Activated T-cell treated with anti-CD3 and anti-CD28 coated beads for 4 hours (primary cell): ENCODE measurements at regions not wholly inside any gene's neighbourhood (a gene's known extent, or its start where the extent isn't known, plus 50 kb on each side); places are given as distances from the start of the nearest gene placed in this dataset.

ENCODE experiments used
- DNase-seq: peaks from one replicate; pipeline ENCODE4 v3.0.0-alpha.2; 2020

GRCh38 chr9:135255841-135256580, 168.5 kb downstream of the OLFM1 start:
- no peak for DNase-seq

- no peak for DNase-seq
These were observed 169.3 kb downstream of the OLFM1 start for GRCh38 chr9:135256581-135257354.

DNA sequence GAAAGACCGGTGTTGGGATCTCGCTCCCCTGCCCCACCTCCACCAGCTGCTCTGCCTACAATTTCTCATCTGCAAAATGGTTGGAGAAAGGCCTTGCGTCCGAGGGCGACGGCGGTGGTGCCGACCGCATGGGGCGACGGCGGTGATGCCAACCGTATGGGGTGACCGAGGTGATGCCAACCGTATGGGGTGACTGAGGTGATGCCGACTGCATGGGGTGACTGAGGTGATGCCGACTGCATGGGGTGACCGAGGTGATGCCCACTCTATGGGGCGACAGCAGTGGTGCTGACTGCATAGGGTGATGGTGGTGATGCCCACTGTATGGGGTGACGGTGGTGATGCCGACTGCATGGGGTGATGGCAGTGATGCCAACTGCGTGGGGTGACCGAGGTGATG, 171.0 kb downstream of the OLFM1 start:
- DNase-seq: no peak

GRCh38 chr9:135259273-135259672, 171.8 kb downstream of the OLFM1 start:
- no peak for DNase-seq

- no peak for DNase-seq
These were observed 173.0 kb downstream of the OLFM1 start for GRCh38 chr9:135260221-135261180.

DNA sequence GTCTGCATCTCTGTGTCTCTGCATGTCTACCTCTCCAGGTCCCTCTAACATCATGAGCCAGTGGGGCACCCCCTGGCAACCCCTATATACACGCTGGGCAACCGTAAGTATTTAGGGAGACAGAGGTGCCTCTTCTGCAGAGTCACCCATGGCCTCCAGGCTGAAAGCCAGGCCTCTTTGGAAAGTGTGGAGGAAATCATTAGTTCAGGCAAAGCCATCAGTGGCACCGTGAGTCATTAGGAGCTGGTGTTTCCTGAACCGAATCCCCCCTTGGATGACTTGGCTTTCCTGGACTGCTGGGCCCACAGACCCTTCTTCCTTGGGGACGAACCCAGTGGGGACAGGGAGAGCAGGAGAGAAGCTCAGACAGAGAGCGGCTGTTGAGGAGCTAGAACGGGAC, 174.8 kb downstream of the OLFM1 start:
- DNase-seq: no peak

GRCh38 chr9:135263511-135263910, 176.0 kb downstream of the OLFM1 start:
- DNase-seq: no peak

GRCh38 chr9:135265931-135266330, 178.5 kb downstream of the OLFM1 start:
- no peak for DNase-seq

DNA sequence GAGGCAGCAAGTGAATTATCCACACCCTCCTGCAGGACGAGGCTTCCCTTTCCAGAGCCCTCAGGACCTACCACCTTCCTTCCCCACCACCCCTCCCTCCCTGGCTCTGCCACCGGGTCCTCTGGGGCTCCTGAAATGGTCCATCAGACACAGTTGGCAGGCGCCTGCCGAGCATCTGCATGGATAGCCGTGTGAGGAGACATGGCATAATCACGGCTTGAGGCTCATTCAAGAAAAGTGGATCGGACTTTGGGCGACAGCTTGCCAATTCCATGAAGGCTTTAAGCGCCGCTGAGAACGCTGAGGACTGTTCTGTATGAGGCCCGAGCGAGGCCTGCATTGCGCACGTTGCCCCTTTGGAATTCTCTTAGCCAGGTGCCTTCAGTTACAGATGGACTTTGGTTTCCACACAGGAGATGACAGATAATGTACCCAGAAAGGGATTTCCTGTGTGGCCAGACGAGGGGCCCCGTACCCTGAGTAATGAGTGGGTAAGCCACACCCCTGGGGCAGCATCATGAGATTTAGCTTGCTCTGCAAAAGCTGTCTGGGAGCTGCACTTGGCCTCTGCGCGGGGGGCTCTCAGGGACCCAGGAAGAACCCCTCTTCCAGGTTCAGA, 179.8 kb downstream of the OLFM1 start:
- DNase-seq: no peak

DNA sequence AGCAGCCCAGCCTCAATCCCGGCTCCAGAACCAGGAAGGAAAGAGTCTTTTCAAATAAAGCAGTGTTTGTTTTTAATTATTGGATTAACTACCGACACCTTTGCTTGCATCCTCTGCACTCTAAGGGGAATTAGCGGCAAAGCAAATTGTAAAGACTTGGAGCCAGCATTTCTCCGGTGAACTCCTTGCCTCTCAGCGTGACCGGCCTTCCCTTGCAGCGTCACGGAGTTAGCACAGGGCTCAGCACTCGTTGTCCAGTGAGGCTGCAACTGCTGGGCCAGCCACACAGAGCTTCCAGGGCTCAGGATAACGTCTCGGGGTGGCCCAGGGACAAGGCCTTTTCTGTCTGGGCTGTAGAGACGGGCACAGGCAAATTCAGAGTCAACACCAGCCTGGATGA, 180.6 kb downstream of the OLFM1 start:
- no peak for DNase-seq

DNA sequence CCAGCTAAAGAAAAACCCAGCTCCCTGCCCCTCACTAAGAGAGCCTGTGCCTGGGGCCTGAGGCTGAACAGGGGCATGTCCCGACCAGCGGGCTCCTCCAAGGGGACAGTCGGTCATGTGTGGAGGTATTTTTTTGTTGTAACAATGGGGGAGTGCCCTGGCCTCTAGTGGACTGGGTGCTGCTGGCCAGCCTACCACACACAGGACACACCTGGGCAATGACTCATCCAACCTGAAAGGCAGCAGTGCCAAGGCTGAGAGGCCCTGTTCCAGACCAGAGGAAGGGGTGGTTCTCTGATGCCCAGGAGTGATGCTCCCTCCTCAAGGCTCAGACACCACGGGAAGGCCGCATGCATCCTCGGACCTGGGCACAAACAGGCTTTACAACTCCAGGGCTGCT, 181.5 kb downstream of the OLFM1 start:
- DNase-seq: no peak

DNA sequence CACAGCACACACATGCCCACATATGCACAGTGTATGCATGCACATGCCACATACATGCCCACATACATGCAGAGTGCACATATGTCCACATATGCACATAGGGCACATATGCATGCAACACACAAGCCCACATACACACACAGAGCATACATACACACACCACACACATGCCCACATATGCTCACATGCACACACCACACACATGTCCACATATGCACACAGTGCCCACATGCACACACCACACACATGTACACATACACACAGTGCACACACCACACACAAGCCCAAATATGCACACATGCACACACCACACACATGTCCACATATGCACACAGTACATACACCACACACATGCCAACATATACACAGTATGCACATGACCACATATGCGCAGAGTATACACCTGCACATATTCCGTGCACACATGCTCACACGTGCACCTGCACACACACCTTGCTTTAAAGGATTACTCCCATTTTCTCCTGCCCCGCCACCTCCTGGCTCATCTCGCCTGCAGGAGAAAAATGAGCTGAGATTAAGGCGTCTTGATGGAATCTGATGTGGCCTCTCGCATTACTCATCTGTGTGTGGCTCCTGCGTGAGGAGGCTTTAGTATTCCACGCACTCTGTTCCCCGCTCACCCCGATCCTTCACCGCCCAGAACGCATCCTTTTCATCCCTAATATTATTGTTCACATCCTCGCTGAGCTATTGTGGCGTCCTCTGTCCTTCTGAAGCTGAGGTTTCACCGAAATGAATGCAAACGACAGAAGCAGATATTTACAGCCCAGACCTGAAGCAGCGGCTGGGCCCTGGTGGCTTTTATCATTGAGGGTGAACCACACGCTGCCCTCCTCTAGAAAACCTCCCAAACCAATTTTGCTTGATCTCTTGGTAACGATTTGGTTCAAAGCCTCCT, 182.7 kb downstream of the OLFM1 start:
- no peak for DNase-seq

GRCh38 chr9:135271425-135271824, 184.0 kb downstream of the OLFM1 start:
- DNase-seq: no peak

DNA sequence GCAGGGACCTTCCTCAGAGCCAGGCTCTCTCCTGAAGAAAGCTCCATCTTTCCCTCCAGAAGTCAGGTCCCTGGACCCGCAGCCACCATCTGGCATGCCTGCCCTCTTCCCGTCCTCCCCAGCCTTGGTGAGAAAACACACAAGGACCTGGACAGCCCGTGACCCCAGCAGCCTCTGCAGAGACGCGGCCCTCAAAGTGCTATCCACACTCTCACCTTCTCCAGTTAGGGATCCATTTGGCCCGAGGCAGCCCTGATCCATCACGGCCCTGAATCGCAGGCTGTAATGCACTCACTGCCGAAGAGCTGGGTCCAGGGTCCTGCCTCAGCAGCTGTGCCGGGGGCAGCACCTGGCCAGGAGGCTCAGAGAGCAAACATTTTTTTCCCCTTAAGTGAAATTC, 185.1 kb downstream of the OLFM1 start:
- no peak for DNase-seq

- DNase-seq: no peak
These were observed 185.5 kb downstream of the OLFM1 start for GRCh38 chr9:135273008-135273407.

- no peak for DNase-seq
These were observed 187.7 kb downstream of the OLFM1 start for GRCh38 chr9:135275163-135275562.

- DNase-seq: no peak
These were observed 188.3 kb downstream of the OLFM1 start for GRCh38 chr9:135275571-135276289.

GRCh38 chr9:135277219-135278201, 190.0 kb downstream of the OLFM1 start:
- no peak for DNase-seq

GRCh38 chr9:135278586-135278985, 191.1 kb downstream of the OLFM1 start:
- no peak for DNase-seq

- DNase-seq: no peak
These were observed 191.9 kb downstream of the OLFM1 start for GRCh38 chr9:135279385-135279784.
